ENCODE measurements at regions not wholly inside any gene's neighbourhood (a gene's known extent, or its start where the extent isn't known, plus 50 kb on each side); places are given as distances from the start of the nearest gene placed in this dataset.

- Histone ChIP-seq H3K4me3 (ENCODE audit: insufficient read depth, low read length) (no peak overlapping the region), H3K4me1 (ENCODE audit: insufficient read depth, low read length) (no peaks in the 10 kb centered on the region), H3K9me3 (ENCODE audit: low read depth, low read length) (no peaks in the 10 kb centered on the region), H3K27ac (ENCODE audit: low read depth, low read length) (no peak overlapping the region), H4K20me1 (ENCODE audit: insufficient read depth, low read length) (no peaks in the 10 kb centered on the region), H3K36me3 (ENCODE audit: insufficient read depth, low read length) (no peaks in the 10 kb centered on the region), H3K79me2 (ENCODE audit: insufficient read depth, low read length) (no peaks in the 10 kb centered on the region), H3K4me2 (ENCODE audit: insufficient read depth, low read length) (no peak overlapping the region), H2AFZ (ENCODE audit: low read length) (no peak overlapping the region), H3K27me3 (ENCODE audit: insufficient read depth, low read length) (no peaks in the 10 kb centered on the region)
- TF ChIP-seq, protein P1, sequence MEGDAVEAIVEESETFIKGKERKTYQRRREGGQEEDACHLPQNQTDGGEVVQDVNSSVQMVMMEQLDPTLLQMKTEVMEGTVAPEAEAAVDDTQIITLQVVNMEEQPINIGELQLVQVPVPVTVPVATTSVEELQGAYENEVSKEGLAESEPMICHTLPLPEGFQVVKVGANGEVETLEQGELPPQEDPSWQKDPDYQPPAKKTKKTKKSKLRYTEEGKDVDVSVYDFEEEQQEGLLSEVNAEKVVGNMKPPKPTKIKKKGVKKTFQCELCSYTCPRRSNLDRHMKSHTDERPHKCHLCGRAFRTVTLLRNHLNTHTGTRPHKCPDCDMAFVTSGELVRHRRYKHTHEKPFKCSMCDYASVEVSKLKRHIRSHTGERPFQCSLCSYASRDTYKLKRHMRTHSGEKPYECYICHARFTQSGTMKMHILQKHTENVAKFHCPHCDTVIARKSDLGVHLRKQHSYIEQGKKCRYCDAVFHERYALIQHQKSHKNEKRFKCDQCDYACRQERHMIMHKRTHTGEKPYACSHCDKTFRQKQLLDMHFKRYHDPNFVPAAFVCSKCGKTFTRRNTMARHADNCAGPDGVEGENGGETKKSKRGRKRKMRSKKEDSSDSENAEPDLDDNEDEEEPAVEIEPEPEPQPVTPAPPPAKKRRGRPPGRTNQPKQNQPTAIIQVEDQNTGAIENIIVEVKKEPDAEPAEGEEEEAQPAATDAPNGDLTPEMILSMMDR (IDR thresholded peaks at IDR 0.05; ENCODE audit: extremely low read depth, low read depth, low read length) = no peak
- DNase-seq (ENCODE audit: insufficient read length, low spot score, missing footprints) = no peak
Observed at GRCh38 chr20:29687438-29687837, 1570.0 kb upstream of the DEFB115 start.

DNA sequence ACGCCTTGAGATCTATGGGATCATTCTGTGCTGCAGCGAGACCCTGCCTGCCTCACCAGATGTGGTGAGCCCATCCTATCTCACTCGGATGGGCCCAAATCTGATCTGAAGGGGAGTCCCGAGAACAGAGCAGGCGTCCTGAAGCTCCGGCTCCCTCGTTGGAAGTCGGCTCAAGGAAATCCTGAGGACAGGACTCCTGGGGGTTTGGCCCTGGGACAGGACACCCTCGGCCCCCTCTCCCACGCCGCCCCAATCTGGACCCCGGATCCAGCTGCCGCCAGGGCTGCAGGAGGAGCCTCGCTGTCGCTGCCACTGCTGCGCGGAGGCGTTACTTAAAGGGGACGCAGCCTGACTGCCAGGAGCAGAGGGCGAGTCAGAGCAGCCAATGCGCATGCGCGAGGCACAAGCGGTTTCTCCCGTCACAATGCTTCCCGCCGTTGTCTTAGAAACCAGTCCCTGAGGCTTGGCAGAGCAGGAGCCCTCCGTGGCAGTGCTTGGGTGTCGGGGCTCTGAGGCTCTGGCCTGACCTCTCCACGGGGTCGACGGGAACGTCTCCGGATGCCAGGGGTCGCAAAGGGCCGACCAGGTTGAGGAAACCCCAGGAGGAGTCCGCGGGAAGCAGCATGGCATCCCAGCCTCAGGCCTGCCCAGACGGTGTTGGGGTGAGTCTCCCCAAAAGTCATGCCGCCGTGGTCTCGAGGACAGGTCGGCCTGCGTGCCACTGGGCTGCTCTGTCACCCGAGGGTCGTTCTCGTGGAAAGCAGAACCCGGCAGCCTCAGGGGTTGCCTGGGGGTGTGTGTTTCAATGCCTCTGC lies 1567.8 kb upstream of the DEFB115 start:
- Histone ChIP-seq H2AFZ (ENCODE audit: low read length) (no peak overlapping the region), H3K9me3 (ENCODE audit: low read depth, low read length) (no peaks in the 10 kb centered on the region), H3K36me3 (ENCODE audit: insufficient read depth, low read length) (no peaks in the 10 kb centered on the region), H3K4me1 (ENCODE audit: insufficient read depth, low read length) (no peaks in the 10 kb centered on the region), H3K4me2 (ENCODE audit: insufficient read depth, low read length) (no peak overlapping the region), H3K79me2 (ENCODE audit: insufficient read depth, low read length) (no peaks in the 10 kb centered on the region), H4K20me1 (ENCODE audit: insufficient read depth, low read length) (no peaks in the 10 kb centered on the region), H3K27ac (ENCODE audit: low read depth, low read length) (no peak overlapping the region), H3K4me3 (ENCODE audit: insufficient read depth, low read length) (no peak overlapping the region), H3K27me3 (ENCODE audit: insufficient read depth, low read length) (no peaks in the 10 kb centered on the region)
- TF ChIP-seq, protein P1 (IDR thresholded peaks at IDR 0.05; ENCODE audit: extremely low read depth, low read depth, low read length) = no peak
- DNase-seq (ENCODE audit: insufficient read length, low spot score, missing footprints) = peak; percentile 18

DNA sequence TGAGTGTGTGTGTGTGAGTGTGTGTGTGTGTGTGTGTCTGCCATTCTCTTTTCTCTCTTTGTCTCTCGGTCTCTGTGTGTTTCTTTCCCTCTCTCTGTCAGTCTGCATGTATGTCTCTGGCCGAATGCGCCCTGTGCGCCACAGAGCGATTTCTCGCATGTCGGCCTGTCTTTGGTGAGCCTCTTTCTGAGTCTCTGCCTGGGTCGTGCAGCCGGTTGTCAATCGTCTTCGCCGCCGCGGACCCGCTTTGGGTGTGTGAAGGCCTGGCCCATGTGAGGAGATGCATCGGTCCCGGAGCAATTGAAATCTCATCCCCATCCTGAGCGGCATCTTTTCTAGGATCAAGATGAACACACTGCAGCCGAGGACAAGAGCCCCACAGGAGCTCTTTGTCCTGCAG lies 1567.2 kb upstream of the DEFB115 start:
- H2AFZ ChIP-seq (ENCODE audit: low read length) = no peak overlapping the region
- TF ChIP-seq, protein P1 (IDR thresholded peaks at IDR 0.05; ENCODE audit: extremely low read depth, low read depth, low read length) = no peak
- no peaks in the 10 kb centered on the region for H4K20me1 ChIP-seq (ENCODE audit: insufficient read depth, low read length)
- no peak overlapping the region for H3K4me2 ChIP-seq (ENCODE audit: insufficient read depth, low read length)
- H3K4me3 ChIP-seq (ENCODE audit: insufficient read depth, low read length) = no peak overlapping the region
- no peaks in the 10 kb centered on the region for H3K4me1 ChIP-seq (ENCODE audit: insufficient read depth, low read length)
- no peak for DNase-seq (ENCODE audit: insufficient read length, low spot score, missing footprints)
- H3K36me3 ChIP-seq (ENCODE audit: insufficient read depth, low read length) = no peaks in the 10 kb centered on the region
- no peaks in the 10 kb centered on the region for H3K27me3 ChIP-seq (ENCODE audit: insufficient read depth, low read length)
- H3K79me2 ChIP-seq (ENCODE audit: insufficient read depth, low read length) = no peaks in the 10 kb centered on the region
- no peak overlapping the region for H3K27ac ChIP-seq (ENCODE audit: low read depth, low read length)
- no peaks in the 10 kb centered on the region for H3K9me3 ChIP-seq (ENCODE audit: low read depth, low read length)

- no peaks in the 10 kb centered on the region for H4K20me1 ChIP-seq (ENCODE audit: insufficient read depth, low read length)
- H3K79me2 ChIP-seq (ENCODE audit: insufficient read depth, low read length) = no peaks in the 10 kb centered on the region
- no peak overlapping the region for H3K27ac ChIP-seq (ENCODE audit: low read depth, low read length)
- no peak for DNase-seq (ENCODE audit: insufficient read length, low spot score, missing footprints)
- H3K36me3 ChIP-seq (ENCODE audit: insufficient read depth, low read length) = no peaks in the 10 kb centered on the region
- H3K4me1 ChIP-seq (ENCODE audit: insufficient read depth, low read length) = no peaks in the 10 kb centered on the region
- H3K4me3 ChIP-seq (ENCODE audit: insufficient read depth, low read length) = no peak overlapping the region
- TF ChIP-seq, protein P1 (IDR thresholded peaks at IDR 0.05; ENCODE audit: extremely low read depth, low read depth, low read length) = no peak
- H2AFZ ChIP-seq (ENCODE audit: low read length) = no peak overlapping the region
- no peaks in the 10 kb centered on the region for H3K9me3 ChIP-seq (ENCODE audit: low read depth, low read length)
- no peaks in the 10 kb centered on the region for H3K27me3 ChIP-seq (ENCODE audit: insufficient read depth, low read length)
- H3K4me2 ChIP-seq (ENCODE audit: insufficient read depth, low read length) = no peak overlapping the region
Observed at GRCh38 chr20:29740601-29740950, 1516.9 kb upstream of the DEFB115 start.
